K562 (cell line): ENCODE measurements at regions not wholly inside any gene's neighbourhood (a gene's known extent, or its start where the extent isn't known, plus 50 kb on each side); places are given as distances from the start of the nearest gene placed in this dataset.

ENCODE experiments used
- ARID2 ChIP-seq: fragments of 450-650 bp; IDR thresholded peaks from 2 replicates; pipeline ENCODE4 v1.6.1; 2017; ENCODE audit warnings: antibody characterized with exemption, mild to moderate bottlenecking
- ATF4 ChIP-seq: fragments of 450-650 bp; formaldehyde crosslinking; IDR thresholded peaks from 2 replicates; pipeline ENCODE4 v1.4.0; 2022; ENCODE audit warnings: mild to moderate bottlenecking, moderate library complexity
- CBX8 ChIP-seq: fragments of 200-600 bp; sonication (generic); IDR thresholded peaks from 2 replicates; pipeline ENCODE4 v1.6.1; 2012; ENCODE audit warnings: borderline replicate concordance, mixed run types, low read depth, mild to moderate bottlenecking, moderate library complexity, mixed read lengths, low read length, control low read depth, inconsistent platforms; ENCODE audit not compliant: poor library complexity, severe bottlenecking; ENCODE audit errors: extremely low read depth
- HNRNPL ChIP-seq: fragments of 200-400 bp; formaldehyde crosslinking; IDR thresholded peaks from 2 replicates; pipeline ENCODE4 v1.6.1; 2017; ENCODE audit warnings: low read depth, mild to moderate bottlenecking, low read length
- IFI16 ChIP-seq: fragments of 250-450 bp; sonication (Bioruptor Pico); IDR thresholded peaks from 2 replicates; pipeline ENCODE4 v2.1.2; 2022; ENCODE audit warnings: mild to moderate bottlenecking, inconsistent platforms
- MAFK ChIP-seq: IDR thresholded peaks from 2 replicates; pipeline ENCODE4 v1.6.1; 2011; ENCODE audit warnings: low read length, improper control_type of control experiment
- NUFIP1 ChIP-seq: fragments of 450-650 bp; IDR thresholded peaks from 2 replicates; pipeline ENCODE4 v1.6.1; 2018; ENCODE audit not compliant: partially characterized antibody
- POLR2B ChIP-seq: fragments of 450-650 bp; IDR thresholded peaks from 2 replicates; pipeline ENCODE4 v1.6.1; 2018; ENCODE audit warnings: low read depth; ENCODE audit not compliant: partially characterized antibody
- TEAD1 ChIP-seq, 2 experiments: fragments of 450-650 bp in 1 of 2; sonication (generic) in 1 of 2; formaldehyde crosslinking; IDR thresholded peaks; 2 replicates each; pipeline versions ENCODE4 v1.4.0 to v1.8.0; 2020 to 2022; ENCODE audit warnings: mild to moderate bottlenecking in 2 of 2, missing genetic modification reagents in 1 of 2
- ZNF395 ChIP-seq: fragments of 200-800 bp; sonication (Bioruptor generic); IDR thresholded peaks from 2 replicates; pipeline ENCODE4 v1.6.1; 2017; ENCODE audit warnings: missing genetic modification characterization, missing compliant biosample characterization

GRCh38 chr20:60211618-60212463 lies 253.6 kb downstream of the CDH26 start (continued):
- TF ChIP-seq IFI16 (CRISPR knock-in tag), result no peak
- no peak for TF ChIP-seq NUFIP1
- TF ChIP-seq CBX8, result no peak
- TF ChIP-seq MAFK, result no peak
- TF ChIP-seq ARID2, result no peak
- TF ChIP-seq TEAD1 (CRISPR knock-in tag; IDR thresholded peaks at IDR 0.05), result no peak
- TF ChIP-seq ZNF395 (CRISPR knock-in tag), result no peak
- TF ChIP-seq HNRNPL, result no peak
- no peak for TF ChIP-seq POLR2B
- no peak for TF ChIP-seq ATF4
